IMR-90 (cell line): ENCODE measurements at regions not wholly inside any gene's neighbourhood (a gene's known extent, or its start where the extent isn't known, plus 50 kb on each side); places are given as distances from the start of the nearest gene placed in this dataset.

Experiments used
- ATAC-seq: fragments of 200-7000 bp; cut with Tn5 transposase; 2 replicates; pipeline ENCODE4 v1.9.1; 2020; ENCODE audit warnings: low read depth, mild to moderate bottlenecking, moderate library complexity
- BruUV-seq: library from RNA; stranded (reverse); fragments of 400-500 nt; replicated peaks from 2 replicates; lab custom pipeline; 2021; lab: Mats Ljungman, UMichigan
- CTCF ChIA-PET: fragments of 300-600 bp; formaldehyde crosslinking; extraction: SDS; loops from one replicate; lab custom pipeline; 2021; ENCODE audit warnings: antibody characterized with exemption; lab: Yijun Ruan, JAX
- POLR2A ChIA-PET: fragments of 300-600 bp; sonication (Branson Sonifier 250); formaldehyde crosslinking; loops from one replicate; lab custom pipeline; 2022; ENCODE audit warnings: antibody characterized with exemption; ENCODE audit not compliant: unreplicated experiment; lab: Charles Lee
- DNase-seq: peaks from one replicate; pipeline ENCODE4 v3.0.0; 2013
- H2AFZ ChIP-seq: replicated peaks from 2 replicates; pipeline ENCODE3; 2013; ENCODE audit warnings: low read length, mild to moderate bottlenecking; ENCODE audit not compliant: poor library complexity
- H2AK5ac ChIP-seq: 2 replicates; pipeline ENCODE4 v1.6.1; 2013; ENCODE audit warnings: low read depth, low read length, inconsistent platforms
- H2AK9ac ChIP-seq: replicated peaks from 2 replicates; pipeline ENCODE3; 2013; ENCODE audit warnings: mild to moderate bottlenecking, low read depth, low read length, moderate library complexity; ENCODE audit not compliant: poor library complexity
- H2BK120ac ChIP-seq: 2 replicates; pipeline ENCODE4 v1.6.1; 2013; ENCODE audit warnings: low read depth, low read length, inconsistent platforms
- H2BK15ac ChIP-seq: 3 replicates; pipeline ENCODE4 v1.6.1; 2013; ENCODE audit warnings: low read depth, low read length, inconsistent platforms
- H2BK20ac ChIP-seq: 2 replicates; pipeline ENCODE4 v1.6.1; 2013; ENCODE audit warnings: low read depth, mild to moderate bottlenecking, inconsistent platforms, low read length, moderate library complexity
- H2BK5ac ChIP-seq: 2 replicates; pipeline ENCODE4 v1.6.1; 2013; ENCODE audit warnings: mild to moderate bottlenecking, low read depth, low read length, inconsistent platforms; ENCODE audit not compliant: poor library complexity, severe bottlenecking
- H3K14ac ChIP-seq: replicated peaks from 2 replicates; pipeline ENCODE4 v1.6.1; 2013; ENCODE audit warnings: low read depth, low read length, inconsistent platforms
- H3K18ac ChIP-seq: 2 replicates; pipeline ENCODE4 v1.6.1; 2013; ENCODE audit warnings: low read depth, low read length, control low read depth
- H3K23ac ChIP-seq: 2 replicates; pipeline ENCODE4 v1.6.1; 2013; ENCODE audit warnings: low read depth, low read length, inconsistent platforms
- H3K27ac ChIP-seq: 2 replicates; pipeline ENCODE4 v1.5.1; 2013; ENCODE audit warnings: mild to moderate bottlenecking, control low read depth, low read length; ENCODE audit not compliant: insufficient read depth
- H3K27me3 ChIP-seq: 2 replicates; pipeline ENCODE4 v1.6.1; 2013; ENCODE audit warnings: low read length; ENCODE audit not compliant: control insufficient read depth, insufficient read depth
- H3K36me3 ChIP-seq: 2 replicates; pipeline ENCODE4 v1.6.1; 2013; ENCODE audit warnings: low read length, mixed read lengths; ENCODE audit not compliant: control insufficient read depth, insufficient read depth
- H3K4ac ChIP-seq: 2 replicates; pipeline ENCODE4 v1.6.1; 2013; ENCODE audit warnings: low read depth, low read length, inconsistent platforms
- H3K4me1 ChIP-seq: 2 replicates; pipeline ENCODE4 v1.6.1; 2013; ENCODE audit warnings: low read length, mixed read lengths; ENCODE audit not compliant: control insufficient read depth, insufficient read depth
- H3K4me2 ChIP-seq: 2 replicates; pipeline ENCODE4 v1.6.1; 2013; ENCODE audit warnings: low read depth, mild to moderate bottlenecking, control low read depth, low read length, moderate library complexity
- H3K4me3 ChIP-seq: 2 replicates; pipeline ENCODE4 v1.5.1; 2013; ENCODE audit warnings: low read depth, mild to moderate bottlenecking, control low read depth, low read length, moderate library complexity; ENCODE audit not compliant: insufficient read depth
- H3K56ac ChIP-seq: 2 replicates; pipeline ENCODE4 v1.6.1; 2013; ENCODE audit warnings: low read length, inconsistent platforms; ENCODE audit not compliant: insufficient read depth; ENCODE audit errors: extremely low read depth
- H3K79me1 ChIP-seq, 2 experiments: 2 replicates each; pipeline ENCODE4 v1.6.1; 2013; ENCODE audit warnings: low read length in 2 of 2, inconsistent platforms in 1 of 2, low read depth in 1 of 2
- H3K9ac ChIP-seq: 2 replicates; pipeline ENCODE4 v1.6.1; 2013; ENCODE audit warnings: low read depth, low read length, control low read depth
- H3K9me1 ChIP-seq: 2 replicates; pipeline ENCODE4 v1.6.1; 2013; ENCODE audit warnings: low read length, inconsistent platforms; ENCODE audit not compliant: insufficient read depth
- H3K9me3 ChIP-seq: 2 replicates; pipeline ENCODE4 v1.6.1; 2013; ENCODE audit warnings: low read length; ENCODE audit not compliant: control insufficient read depth, insufficient read depth
- H4K20me1 ChIP-seq: 2 replicates; pipeline ENCODE4 v1.6.1; 2013; ENCODE audit warnings: low read length, inconsistent platforms; ENCODE audit not compliant: insufficient read depth
- H4K5ac ChIP-seq: 2 replicates; pipeline ENCODE4 v1.6.1; 2013; ENCODE audit warnings: mild to moderate bottlenecking, low read depth, low read length, control low read depth
- H4K8ac ChIP-seq, 2 experiments: 2 replicates each; pipeline ENCODE4 v1.6.1; 2013; ENCODE audit warnings: low read depth in 2 of 2, low read length in 2 of 2, control low read depth in 1 of 2, inconsistent platforms in 1 of 2
- H4K91ac ChIP-seq: 2 replicates; pipeline ENCODE4 v1.6.1; 2013; ENCODE audit warnings: low read depth, low read length, inconsistent platforms; ENCODE audit not compliant: insufficient read depth
- BHLHE40 ChIP-seq: fragments of 150-350 bp; IDR thresholded peaks from 2 replicates; pipeline ENCODE4 v1.6.1; 2016; ENCODE audit warnings: mild to moderate bottlenecking, low read depth, low read length
- CEBPB ChIP-seq: IDR thresholded peaks from 2 replicates; pipeline ENCODE4 v1.6.1; 2012; ENCODE audit warnings: low read depth, low read length, improper control_type of control experiment
- CHD1 ChIP-seq: IDR thresholded peaks from 2 replicates; pipeline ENCODE4 v1.6.1; 2012; ENCODE audit warnings: low read depth, low read length, improper control_type of control experiment
- MAFK ChIP-seq: IDR thresholded peaks from 2 replicates; pipeline ENCODE4 v1.6.1; 2012; ENCODE audit warnings: low read depth, low read length, improper control_type of control experiment
- MAZ ChIP-seq: IDR thresholded peaks from 2 replicates; pipeline ENCODE4 v1.6.1; 2012; ENCODE audit warnings: low read depth, mild to moderate bottlenecking, low read length, improper control_type of control experiment, moderate library complexity, borderline replicate concordance
- MXI1 ChIP-seq: IDR thresholded peaks from 2 replicates; pipeline ENCODE4 v1.6.1; 2012; ENCODE audit warnings: low read depth, mild to moderate bottlenecking, low read length, moderate library complexity, borderline replicate concordance
- NFE2L2 ChIP-seq: fragments of 150-350 bp; IDR thresholded peaks from 2 replicates; pipeline ENCODE4 v1.6.1; 2016; ENCODE audit warnings: low read depth, mild to moderate bottlenecking, low read length
- POLR2A ChIP-seq: IDR thresholded peaks from 2 replicates; pipeline ENCODE4 v1.6.1; 2012; ENCODE audit warnings: mild to moderate bottlenecking, low read depth, low read length
- WGBS, 2 experiments: methylation state at CpG; one replicate each; pipeline versions ENCODE4 v1.1.5 to v1.1.7; 2013; ENCODE audit warnings: missing lambda C conversion rate in 2 of 2; ENCODE audit not compliant: insufficient read length in 1 of 2; ENCODE audit errors: extremely low coverage in 2 of 2; 5-methylcytosine and 5-hydroxymethylcytosine counted together
- dilution Hi-C: fragments of 300-500 bp; cut with HindIII; formaldehyde crosslinking; loops from one replicate; pipeline ENCODE4 v1.14.3; 2018; ENCODE audit warnings: low sequenced_read_pairs; ENCODE audit not compliant: unreplicated experiment
- in situ Hi-C: fragments of 300-500 bp; cut with MboI; formaldehyde crosslinking; loops from 3 replicates; pipeline ENCODE4 v1.14.3; 2019; ENCODE audit warnings: low sequenced_read_pairs, inconsistent platforms, mixed read lengths
- intact Hi-C: fragments of 100-400 bp; cut with micrococcal nuclease; formaldehyde crosslinking; loops from 2 replicates; pipeline ENCODE4 v1.10.0; 2022
- TF ChIP-seq, protein P1 (sequence below): conservative IDR thresholded peaks from 2 replicates; pipeline ENCODE4 v1.5.1; 2012; ENCODE audit warnings: mild to moderate bottlenecking, low read depth, low read length, improper control_type of control experiment
- TF ChIP-seq, protein P2 (sequence below): fragments of 150-350 bp; IDR thresholded peaks from 2 replicates; pipeline ENCODE4 v1.6.1; 2016; ENCODE audit warnings: low read depth, mild to moderate bottlenecking, low read length, moderate library complexity, borderline replicate concordance

DNA sequence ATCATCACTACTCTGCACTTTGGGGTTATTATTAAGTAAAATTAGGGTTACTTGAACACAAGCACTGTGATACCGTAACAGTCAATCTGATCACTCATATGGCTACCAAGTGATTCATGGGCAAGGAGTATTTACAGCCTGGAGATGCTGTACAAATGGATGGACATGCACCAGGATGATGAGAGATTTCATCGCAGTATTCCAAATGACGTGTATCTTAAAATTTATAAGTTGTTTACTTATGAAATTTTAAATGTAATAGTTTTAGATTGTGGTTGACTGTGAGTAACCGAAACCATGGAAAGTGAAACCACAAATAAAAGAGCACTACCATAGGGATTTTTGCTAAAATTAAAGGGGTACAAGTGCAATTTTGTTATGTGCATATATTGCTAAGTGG lies 462.2 kb upstream of the PTGER4 start:
- H3K14ac ChIP-seq: no peak overlapping the region
- ChIA-PET CTCF (no interaction called here), POLR2A (no interaction called here)
- WGBS, 2 experiments: no CpG with 5 or more reads among the region's 4 CpGs
- H3K56ac ChIP-seq: no peak overlapping the region
- H3K23ac ChIP-seq: no peak overlapping the region
- H3K18ac ChIP-seq: no peak overlapping the region
- no peaks in the 10 kb centered on the region for H3K9me1 ChIP-seq
- no TSS peak for BruUV-seq
- H3K4me1 ChIP-seq: no peaks in the 10 kb centered on the region
- no peak overlapping the region for H2AK9ac ChIP-seq
- intact Hi-C loops: no loop called here
- H3K36me3 ChIP-seq: no peaks in the 10 kb centered on the region
- no peak overlapping the region for H4K91ac ChIP-seq
- H3K9ac ChIP-seq: no peak overlapping the region
- H3K4ac ChIP-seq: no peak overlapping the region
- no peak overlapping the region for H2BK15ac ChIP-seq
- H3K4me2 ChIP-seq: no peak overlapping the region
- ATAC-seq (no peak), DNase-seq (no peak)
- in situ Hi-C loops: no loop called here
- no peak overlapping the region for H4K5ac ChIP-seq
- H4K8ac ChIP-seq: no peak overlapping the region
- no peak overlapping the region for H2BK20ac ChIP-seq
- dilution Hi-C loops: no loop called here
- no peak overlapping the region for H3K27ac ChIP-seq
- no peaks in the 10 kb centered on the region for H3K79me1 ChIP-seq
- H4K20me1 ChIP-seq: no peaks in the 10 kb centered on the region
- no peak overlapping the region for H2BK120ac ChIP-seq
- no peak overlapping the region for H3K4me3 ChIP-seq
- H3K27me3 ChIP-seq: no peaks in the 10 kb centered on the region
- no peak overlapping the region for H2AFZ ChIP-seq
- TF ChIP-seq, protein P1, sequence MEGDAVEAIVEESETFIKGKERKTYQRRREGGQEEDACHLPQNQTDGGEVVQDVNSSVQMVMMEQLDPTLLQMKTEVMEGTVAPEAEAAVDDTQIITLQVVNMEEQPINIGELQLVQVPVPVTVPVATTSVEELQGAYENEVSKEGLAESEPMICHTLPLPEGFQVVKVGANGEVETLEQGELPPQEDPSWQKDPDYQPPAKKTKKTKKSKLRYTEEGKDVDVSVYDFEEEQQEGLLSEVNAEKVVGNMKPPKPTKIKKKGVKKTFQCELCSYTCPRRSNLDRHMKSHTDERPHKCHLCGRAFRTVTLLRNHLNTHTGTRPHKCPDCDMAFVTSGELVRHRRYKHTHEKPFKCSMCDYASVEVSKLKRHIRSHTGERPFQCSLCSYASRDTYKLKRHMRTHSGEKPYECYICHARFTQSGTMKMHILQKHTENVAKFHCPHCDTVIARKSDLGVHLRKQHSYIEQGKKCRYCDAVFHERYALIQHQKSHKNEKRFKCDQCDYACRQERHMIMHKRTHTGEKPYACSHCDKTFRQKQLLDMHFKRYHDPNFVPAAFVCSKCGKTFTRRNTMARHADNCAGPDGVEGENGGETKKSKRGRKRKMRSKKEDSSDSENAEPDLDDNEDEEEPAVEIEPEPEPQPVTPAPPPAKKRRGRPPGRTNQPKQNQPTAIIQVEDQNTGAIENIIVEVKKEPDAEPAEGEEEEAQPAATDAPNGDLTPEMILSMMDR: no peak
- TF ChIP-seq NFE2L2 (no peak), MAZ (no peak), MXI1 (no peak), CHD1 (no peak), POLR2A (no peak), BHLHE40 (no peak), CEBPB (no peak), MAFK (no peak)
- TF ChIP-seq, protein P2, sequence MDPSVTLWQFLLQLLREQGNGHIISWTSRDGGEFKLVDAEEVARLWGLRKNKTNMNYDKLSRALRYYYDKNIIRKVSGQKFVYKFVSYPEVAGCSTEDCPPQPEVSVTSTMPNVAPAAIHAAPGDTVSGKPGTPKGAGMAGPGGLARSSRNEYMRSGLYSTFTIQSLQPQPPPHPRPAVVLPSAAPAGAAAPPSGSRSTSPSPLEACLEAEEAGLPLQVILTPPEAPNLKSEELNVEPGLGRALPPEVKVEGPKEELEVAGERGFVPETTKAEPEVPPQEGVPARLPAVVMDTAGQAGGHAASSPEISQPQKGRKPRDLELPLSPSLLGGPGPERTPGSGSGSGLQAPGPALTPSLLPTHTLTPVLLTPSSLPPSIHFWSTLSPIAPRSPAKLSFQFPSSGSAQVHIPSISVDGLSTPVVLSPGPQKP: no peak
- H2AK5ac ChIP-seq: no peak overlapping the region
- H3K9me3 ChIP-seq: no peaks in the 10 kb centered on the region
- H2BK5ac ChIP-seq: no peak overlapping the region
